ENCODE measurements at regions not wholly inside any gene's neighbourhood (a gene's known extent, or its start where the extent isn't known, plus 50 kb on each side); places are given as distances from the start of the nearest gene placed in this dataset.

GRCh38 chr5:20113031-20113715 is 125.2 kb upstream of the CDH18 start:
- TF ChIP-seq EZH2phosphoT487 (IDR thresholded peaks at IDR 0.05; ENCODE audit: borderline replicate concordance, low read length) (no peak), EZH2 (IDR thresholded peaks at IDR 0.05; ENCODE audit: low read length, unreplicated experiment) (no peak)
- TF ChIP-seq, protein P1, sequence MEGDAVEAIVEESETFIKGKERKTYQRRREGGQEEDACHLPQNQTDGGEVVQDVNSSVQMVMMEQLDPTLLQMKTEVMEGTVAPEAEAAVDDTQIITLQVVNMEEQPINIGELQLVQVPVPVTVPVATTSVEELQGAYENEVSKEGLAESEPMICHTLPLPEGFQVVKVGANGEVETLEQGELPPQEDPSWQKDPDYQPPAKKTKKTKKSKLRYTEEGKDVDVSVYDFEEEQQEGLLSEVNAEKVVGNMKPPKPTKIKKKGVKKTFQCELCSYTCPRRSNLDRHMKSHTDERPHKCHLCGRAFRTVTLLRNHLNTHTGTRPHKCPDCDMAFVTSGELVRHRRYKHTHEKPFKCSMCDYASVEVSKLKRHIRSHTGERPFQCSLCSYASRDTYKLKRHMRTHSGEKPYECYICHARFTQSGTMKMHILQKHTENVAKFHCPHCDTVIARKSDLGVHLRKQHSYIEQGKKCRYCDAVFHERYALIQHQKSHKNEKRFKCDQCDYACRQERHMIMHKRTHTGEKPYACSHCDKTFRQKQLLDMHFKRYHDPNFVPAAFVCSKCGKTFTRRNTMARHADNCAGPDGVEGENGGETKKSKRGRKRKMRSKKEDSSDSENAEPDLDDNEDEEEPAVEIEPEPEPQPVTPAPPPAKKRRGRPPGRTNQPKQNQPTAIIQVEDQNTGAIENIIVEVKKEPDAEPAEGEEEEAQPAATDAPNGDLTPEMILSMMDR (conservative IDR thresholded peaks at IDR 0.05; ENCODE audit: low read depth, low read length): no peak
- intact Hi-C loops (cut with micrococcal nuclease): no loop called here
- Histone ChIP-seq H3K9ac (ENCODE audit: low read length) (no peak overlapping the region), H3K27ac (ENCODE audit: low read length) (no peak overlapping the region), H2AFZ (ENCODE audit: low read length) (no peak overlapping the region), H3K9me3 (ENCODE audit: low read length) (no peaks in the 10 kb centered on the region), H3K4me1 (ENCODE audit: insufficient read depth, low read length) (no peaks in the 10 kb centered on the region), H3K79me2 (ENCODE audit: low read length) (no peaks in the 10 kb centered on the region), H3K9me2 (replicated peaks; ENCODE audit: low read length) (no peaks in the 10 kb centered on the region), H3K36me3 (ENCODE audit: low read depth, low read length) (no peaks in the 10 kb centered on the region), H4K20me1 (ENCODE audit: low read length) (no peaks in the 10 kb centered on the region), H3K4me3 (ENCODE audit: low read length) (no peak overlapping the region), H3F3A (ENCODE audit: low read length, unreplicated experiment) (no peaks in the 10 kb centered on the region), H3K4me2 (ENCODE audit: low read length) (no peak overlapping the region), H3K27me3 (ENCODE audit: low read length) (no peaks in the 10 kb centered on the region)
- no peak for DNase-seq
- BruUV-seq (replicated peaks): no TSS peak
- ATAC-seq: no peak
- ChIA-PET POLR2A (ENCODE audit: unreplicated experiment) (no interaction called here), CTCF (no interaction called here)

GRCh38 chr5:20109326-20109725 is 121.3 kb upstream of the CDH18 start:
- H3K4me2 ChIP-seq (ENCODE audit: low read length): no peak overlapping the region
- ChIA-PET CTCF (no interaction called here), POLR2A (ENCODE audit: unreplicated experiment) (no interaction called here)
- no peaks in the 10 kb centered on the region for H3K79me2 ChIP-seq (ENCODE audit: low read length)
- H3K9ac ChIP-seq (ENCODE audit: low read length): no peak overlapping the region
- no TSS peak for BruUV-seq (replicated peaks)
- no peak overlapping the region for H3K4me3 ChIP-seq (ENCODE audit: low read length)
- H3K4me1 ChIP-seq (ENCODE audit: insufficient read depth, low read length): no peaks in the 10 kb centered on the region
- TF ChIP-seq EZH2phosphoT487 (IDR thresholded peaks at IDR 0.05; ENCODE audit: borderline replicate concordance, low read length) (no peak), EZH2 (IDR thresholded peaks at IDR 0.05; ENCODE audit: low read length, unreplicated experiment) (no peak)
- TF ChIP-seq, protein P1 (conservative IDR thresholded peaks at IDR 0.05; ENCODE audit: low read depth, low read length): no peak
- no peaks in the 10 kb centered on the region for H3K27me3 ChIP-seq (ENCODE audit: low read length)
- no peaks in the 10 kb centered on the region for H3K36me3 ChIP-seq (ENCODE audit: low read depth, low read length)
- intact Hi-C loops (cut with micrococcal nuclease): no loop called here
- H3K9me2 ChIP-seq (replicated peaks; ENCODE audit: low read length): 0 out of 2 replicates have a peak, but pooled peaks cover 2% of the 10 kb centered on the region
- H4K20me1 ChIP-seq (ENCODE audit: low read length): no peaks in the 10 kb centered on the region
- DNase-seq: peak; percentile 10
- no peak overlapping the region for H3K27ac ChIP-seq (ENCODE audit: low read length)
- H2AFZ ChIP-seq (ENCODE audit: low read length): no peak overlapping the region
- ATAC-seq: no peak
- no peaks in the 10 kb centered on the region for H3K9me3 ChIP-seq (ENCODE audit: low read length)
- H3F3A ChIP-seq (ENCODE audit: low read length, unreplicated experiment): no peaks in the 10 kb centered on the region

DNA sequence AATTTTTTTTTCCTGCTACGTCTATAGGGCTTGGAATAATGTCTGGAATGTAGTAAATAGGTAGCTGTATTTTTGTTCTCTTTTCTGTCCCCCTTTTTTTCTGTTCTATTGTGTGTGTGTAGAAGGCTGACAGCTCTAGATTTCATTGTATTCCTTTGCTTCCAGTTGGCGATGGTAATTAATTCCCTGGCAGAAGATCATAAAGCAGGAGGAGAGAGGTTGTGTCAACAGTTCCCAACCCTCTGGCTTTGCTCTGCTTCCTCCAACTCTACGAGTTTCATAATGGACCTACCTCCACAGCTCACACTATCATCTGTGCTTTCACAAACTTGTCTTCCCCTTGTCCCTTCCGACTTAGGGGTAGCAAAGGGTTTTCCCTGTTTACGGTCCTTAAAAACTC is 117.9 kb upstream of the CDH18 start:
- Histone ChIP-seq H3K9me3 (ENCODE audit: low read length) (no peaks in the 10 kb centered on the region), H3K4me3 (ENCODE audit: low read length) (no peak overlapping the region), H3K9ac (ENCODE audit: low read length) (no peak overlapping the region), H3K79me2 (ENCODE audit: low read length) (no peaks in the 10 kb centered on the region), H2AFZ (ENCODE audit: low read length) (no peak overlapping the region), H3K4me1 (ENCODE audit: insufficient read depth, low read length) (no peaks in the 10 kb centered on the region), H3K27me3 (ENCODE audit: low read length) (no peaks in the 10 kb centered on the region), H3F3A (ENCODE audit: low read length, unreplicated experiment) (no peaks in the 10 kb centered on the region), H3K4me2 (ENCODE audit: low read length) (no peak overlapping the region), H4K20me1 (ENCODE audit: low read length) (no peaks in the 10 kb centered on the region), H3K27ac (ENCODE audit: low read length) (no peak overlapping the region), H3K9me2 (replicated peaks; ENCODE audit: low read length) (0 out of 2 replicates have a peak, but pooled peaks cover 2% of the 10 kb centered on the region), H3K36me3 (ENCODE audit: low read depth, low read length) (no peaks in the 10 kb centered on the region)
- DNase-seq (no peak), ATAC-seq (no peak)
- intact Hi-C loops (cut with micrococcal nuclease): no loop called here
- BruUV-seq (replicated peaks): no TSS peak
- TF ChIP-seq EZH2 (IDR thresholded peaks at IDR 0.05; ENCODE audit: low read length, unreplicated experiment) (no peak), EZH2phosphoT487 (IDR thresholded peaks at IDR 0.05; ENCODE audit: borderline replicate concordance, low read length) (no peak)
- TF ChIP-seq, protein P1 (conservative IDR thresholded peaks at IDR 0.05; ENCODE audit: low read depth, low read length): no peak
- POLR2A ChIA-PET (ENCODE audit: unreplicated experiment): interaction anchor here (0.6 kb wide), 1 partner anchor 126 kb away, joined by 3 read pairs; no protein-coding TSS in a partner anchor
- CTCF ChIA-PET: no interaction called here
